HT-29 (cell line): ENCODE measurements at regions not wholly inside any gene's neighbourhood (a gene's known extent, or its start where the extent isn't known, plus 50 kb on each side); places are given as distances from the start of the nearest gene placed in this dataset. TPM values are rescaled to one million over a fixed set of nuclear protein-coding genes. Genes with fewer than 3 reads are reported as not detected.
"Not testable (repeated sequence)": the region's sequence is repeated elsewhere in the genome, so short reads cannot be mapped to it uniquely, and the experiment has no call there.

Source experiments
- DNase-seq: peaks from one replicate; pipeline ENCODE4 v3.0.0-alpha.2; 2015; ENCODE audit warnings: low spot score
- small RNA-seq: library from RNA; depleted of rRNA; stranded (forward); fragments of <200 nt; gene quantifications from one replicate; pipeline ENCODE3, GENCODE V24; 2014

GRCh38 chr10:131033166-131034085 is 278.1 kb downstream of the TCERG1L start:
- DNase-seq = no peak

DNA sequence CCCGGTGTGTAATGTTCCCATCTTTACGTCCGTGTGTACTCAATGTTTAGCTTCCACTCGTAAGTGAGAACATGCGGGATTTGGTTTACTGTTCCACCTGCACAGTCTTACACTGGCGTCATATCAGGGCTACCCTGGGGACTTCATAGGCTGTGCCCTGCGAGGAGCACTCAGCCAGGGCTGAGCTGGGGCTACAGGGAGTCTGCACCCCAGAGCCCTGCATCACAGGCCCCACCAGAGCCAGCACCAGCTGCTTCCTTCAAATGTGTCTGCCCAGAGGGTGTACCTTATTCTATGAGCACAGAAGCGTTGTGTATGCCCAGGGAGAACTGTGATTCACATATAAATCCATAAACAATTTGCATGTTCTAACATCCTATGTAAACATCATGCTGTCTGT is 277.1 kb downstream of the TCERG1L start:
- no peak for DNase-seq

- no peak for DNase-seq
Measured at GRCh38 chr10:131035779-131036178, 275.7 kb downstream of the TCERG1L start.

- DNase-seq = no peak
Measured at GRCh38 chr10:131038056-131038455, 273.5 kb downstream of the TCERG1L start.

- no peak for DNase-seq
Measured at GRCh38 chr10:131041031-131041430, 270.5 kb downstream of the TCERG1L start.

GRCh38 chr10:131041441-131041840 is 270.1 kb downstream of the TCERG1L start:
- no peak for DNase-seq

DNA sequence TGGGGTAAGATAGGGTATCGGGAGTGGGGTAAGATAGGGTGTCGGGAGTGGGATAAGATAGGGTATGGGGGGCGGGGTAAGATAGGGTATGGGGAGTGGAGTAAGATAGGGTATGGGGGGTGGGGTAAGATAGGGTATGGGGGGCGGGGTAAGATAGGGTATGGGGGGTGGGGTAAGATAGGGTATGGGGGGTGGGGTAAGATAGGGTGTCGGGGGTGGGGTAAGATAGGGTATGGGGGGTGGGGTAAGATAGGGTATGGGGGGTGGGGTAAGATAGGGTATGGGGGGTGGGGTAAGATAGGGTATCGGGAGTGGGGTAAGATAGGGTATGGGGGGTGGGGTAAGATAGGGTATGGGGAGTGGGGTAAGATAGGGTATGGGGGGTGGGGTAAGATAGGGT is 269.5 kb downstream of the TCERG1L start:
- not testable (repeated sequence) for DNase-seq

Small RNAs in the stretch of these regions (small RNA-seq; reads per million reads assigned to genes)
- not detected for gene MIR378C
- not detected for gene RF00019
